Motor neuron (in vitro differentiated cells): ENCODE measurements at regions not wholly inside any gene's neighbourhood (a gene's known extent, or its start where the extent isn't known, plus 50 kb on each side); places are given as distances from the start of the nearest gene placed in this dataset.

Experiments
- ATAC-seq, 8 experiments: fragments of 200-7000 bp; cut with Tn5 transposase; replicated peaks in 6 of 8; 2 replicates each; pipeline ENCODE4 v1.8.0; 2021; ENCODE audit warnings: mild to moderate bottlenecking in 8 of 8, moderate library complexity in 8 of 8
- H3K27ac ChIP-seq, 2 donors: fragments of 250-450 bp; sonication (Bioruptor Pico); 2 replicates each; pipeline ENCODE4 v1.9.0; 2021; ENCODE audit warnings: antibody characterized with exemption in 2 of 2, mild to moderate bottlenecking in 2 of 2, moderate library complexity in 1 of 2
- H3K4me1 ChIP-seq, 2 donors: fragments of 250-450 bp; sonication (Bioruptor Pico); replicated peaks in 1 of 2; 2 replicates each; pipeline ENCODE4 v1.6.1; 2021; ENCODE audit warnings: antibody characterized with exemption in 2 of 2, mild to moderate bottlenecking in 2 of 2, moderate library complexity in 1 of 2
- H3K4me3 ChIP-seq, 5 donors: fragments of 250-450 bp; sonication (Bioruptor Pico); 2 replicates each; pipeline ENCODE4 v1.9.0; 2021; ENCODE audit warnings: antibody characterized with exemption in 5 of 5, mild to moderate bottlenecking in 5 of 5, moderate library complexity in 4 of 5
- WGBS, 10 experiments: fragments of 450-650 bp; shearing (Covaris generic); methylation state at CpG; one replicate each; pipeline ENCODE4 v1.0.0; 2022; 5-methylcytosine and 5-hydroxymethylcytosine counted together
- in situ Hi-C, 9 experiments: fragments of 400-800 bp; cut with MboI; loops; one replicate each; pipeline ENCODE4 v1.15.0; 2021; ENCODE audit warnings: low sequenced_read_pairs in 9 of 9, low pct_unique_long_range_greater_than_20kb in 2 of 9; ENCODE audit not compliant: unreplicated experiment in 9 of 9

DNA sequence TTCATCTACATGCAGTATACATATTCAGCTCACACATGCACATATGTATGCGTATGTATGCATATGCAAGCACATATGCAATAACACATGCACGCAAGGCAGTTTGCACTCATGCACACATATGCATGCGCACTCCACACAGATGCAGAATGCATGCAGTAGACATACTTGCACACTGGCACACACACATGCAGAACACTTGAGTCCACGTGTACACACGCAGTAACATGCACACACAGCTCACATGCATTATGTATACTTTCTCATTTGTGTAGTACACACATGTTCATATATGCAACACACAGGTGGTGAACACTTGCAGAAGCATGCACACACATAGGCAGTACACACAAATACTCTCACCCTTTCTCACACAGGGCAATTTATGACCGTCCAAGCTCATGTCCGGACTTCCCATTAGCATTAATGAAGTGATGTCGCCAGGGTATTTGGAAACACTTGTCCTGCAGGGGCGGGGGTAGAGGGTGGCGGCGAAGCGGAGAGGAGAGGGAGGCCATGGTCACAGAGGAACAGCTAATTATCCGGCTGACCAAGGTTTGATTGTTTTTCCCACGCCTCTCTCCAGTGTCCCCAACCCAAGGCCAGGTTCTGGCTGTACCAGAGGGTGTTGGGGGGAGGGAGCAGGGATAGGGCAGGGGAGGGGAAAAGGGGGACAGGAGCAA, 91.3 kb downstream of the VEGFA start:
- WGBS, 10 experiments: 40 to 100% (median 54%) methylated on average over 1 to 5 of the region's 14 CpGs; no CpG with 5 or more reads in 3 of the 10 experiments
- H3K4me1 ChIP-seq: peaks cover 56 to 65% of the 10 kb centered on the region in 2 donors
- in situ Hi-C loops: no loop called here
- ATAC-seq: peak in 5 of 8 experiments; percentile 40 to 56 (median 46)
- H3K27ac ChIP-seq: no peak overlapping the region
- no peak overlapping the region for H3K4me3 ChIP-seq

DNA sequence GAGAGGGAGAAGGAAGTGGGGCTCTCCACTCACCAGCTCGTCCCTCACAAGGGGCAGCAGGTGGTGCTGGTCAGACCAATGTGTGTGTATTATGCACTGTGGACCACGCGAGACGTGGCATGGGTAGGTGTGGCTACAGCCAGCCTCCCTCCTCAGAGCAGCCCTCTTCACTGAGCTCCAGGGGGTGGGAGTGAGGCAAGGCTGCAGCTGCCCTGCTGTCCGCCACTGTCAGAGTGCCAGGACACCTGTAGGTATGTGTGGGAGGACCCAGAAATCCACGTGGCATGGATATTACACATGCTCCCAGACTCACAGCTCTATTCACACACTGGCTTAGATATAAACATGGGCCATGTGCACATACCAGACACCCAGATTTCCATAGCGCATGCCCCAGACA, 90.3 kb downstream of the VEGFA start:
- in situ Hi-C loops: no loop called here
- no peak overlapping the region for H3K4me3 ChIP-seq
- ATAC-seq: peak in 6 of 8 experiments; percentile 37 to 79 (median 64)
- 40 to 100% (median 75%) methylated on average over 1 to 7 of the region's 7 CpGs; no CpG with 5 or more reads in 3 of the 10 experiments for WGBS, 10 experiments
- peaks cover 45 to 54% of the 10 kb centered on the region in 2 donors for H3K4me1 ChIP-seq
- peak overlapping the region in 1 of 2 donors; percentile 20 for H3K27ac ChIP-seq

DNA sequence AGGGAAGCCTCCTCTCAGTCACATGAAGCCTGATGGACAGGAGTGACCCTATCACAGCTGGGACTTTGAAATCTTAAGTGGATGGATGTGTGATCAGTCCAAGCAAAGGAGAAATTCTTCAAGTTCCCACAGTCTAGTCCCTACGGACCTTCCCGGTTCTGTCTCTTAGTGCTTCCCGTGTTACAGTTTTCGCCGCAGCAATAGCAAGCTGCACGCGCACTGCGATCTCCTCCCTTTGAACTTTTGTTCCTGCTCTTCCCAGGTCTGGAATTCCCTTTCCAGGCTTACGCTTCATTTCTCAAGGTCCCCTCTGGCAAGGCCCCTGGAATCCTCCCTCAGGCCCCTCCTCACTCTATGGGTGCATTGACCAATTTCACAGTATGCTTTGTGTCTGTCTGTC, 89.2 kb downstream of the VEGFA start:
- in situ Hi-C loops: no loop called here
- no peak overlapping the region for H3K4me3 ChIP-seq
- WGBS, 10 experiments: 88 to 100% (median 100%) methylated on average over 1 to 9 of the region's 9 CpGs; no CpG with 5 or more reads in 3 of the 10 experiments
- ATAC-seq: no peak
- H3K4me1 ChIP-seq: peaks cover 41 to 48% of the 10 kb centered on the region in 2 donors
- H3K27ac ChIP-seq: peak overlapping the region in 1 of 2 donors; percentile 3

DNA sequence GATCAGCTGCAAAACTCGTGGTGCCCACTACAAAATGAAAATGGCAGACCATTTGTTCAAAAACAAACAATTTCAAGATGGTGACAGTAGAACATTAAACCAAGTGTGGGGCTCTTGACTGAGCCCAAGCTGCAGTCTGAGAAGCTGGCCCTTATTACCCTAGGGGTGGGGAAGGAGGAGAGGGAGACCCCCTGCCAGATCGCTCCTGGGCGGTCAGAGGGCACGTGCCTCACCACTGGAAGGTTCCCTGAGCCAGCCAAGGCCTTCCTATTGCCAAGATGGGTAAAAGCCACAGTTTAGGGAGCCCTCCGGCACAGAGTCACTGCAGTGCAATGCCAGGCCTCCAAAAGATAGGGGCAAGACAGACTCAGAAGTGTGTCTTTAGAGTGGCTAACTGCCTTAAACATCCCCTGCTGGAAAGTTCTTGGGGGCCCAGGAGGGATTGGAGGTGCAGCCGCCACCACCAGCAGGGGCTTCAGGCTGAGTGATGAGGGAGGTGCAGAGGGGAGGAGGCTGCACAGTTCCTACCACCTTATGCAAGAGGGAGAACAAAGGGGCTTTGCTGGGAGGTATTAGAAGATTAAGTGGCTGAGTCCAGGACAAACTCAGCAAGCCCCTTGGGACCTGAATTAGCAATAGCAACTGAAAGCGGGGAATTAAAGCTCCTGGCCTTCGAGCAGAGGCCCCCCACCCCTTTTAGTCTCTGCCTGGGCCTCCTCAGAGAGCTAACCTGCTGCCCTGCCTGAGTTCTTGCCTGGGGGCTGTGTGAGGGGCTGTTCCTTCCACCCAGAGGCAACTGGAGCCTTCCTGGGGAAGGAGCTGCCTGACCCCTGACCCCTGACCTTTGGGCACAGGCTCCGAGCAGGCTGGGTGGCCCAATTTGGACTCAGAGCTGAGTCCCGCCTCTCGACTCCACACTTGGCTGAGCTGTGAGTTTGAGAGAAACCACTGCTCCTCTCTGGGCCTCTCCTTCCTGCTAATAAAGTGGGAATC, 88.4 kb downstream of the VEGFA start:
- in situ Hi-C loops: no loop called here
- 32 to 100% (median 69%) methylated on average over 1 to 5 of the region's 11 CpGs; no CpG with 5 or more reads in 2 of the 10 experiments for WGBS, 10 experiments

DNA sequence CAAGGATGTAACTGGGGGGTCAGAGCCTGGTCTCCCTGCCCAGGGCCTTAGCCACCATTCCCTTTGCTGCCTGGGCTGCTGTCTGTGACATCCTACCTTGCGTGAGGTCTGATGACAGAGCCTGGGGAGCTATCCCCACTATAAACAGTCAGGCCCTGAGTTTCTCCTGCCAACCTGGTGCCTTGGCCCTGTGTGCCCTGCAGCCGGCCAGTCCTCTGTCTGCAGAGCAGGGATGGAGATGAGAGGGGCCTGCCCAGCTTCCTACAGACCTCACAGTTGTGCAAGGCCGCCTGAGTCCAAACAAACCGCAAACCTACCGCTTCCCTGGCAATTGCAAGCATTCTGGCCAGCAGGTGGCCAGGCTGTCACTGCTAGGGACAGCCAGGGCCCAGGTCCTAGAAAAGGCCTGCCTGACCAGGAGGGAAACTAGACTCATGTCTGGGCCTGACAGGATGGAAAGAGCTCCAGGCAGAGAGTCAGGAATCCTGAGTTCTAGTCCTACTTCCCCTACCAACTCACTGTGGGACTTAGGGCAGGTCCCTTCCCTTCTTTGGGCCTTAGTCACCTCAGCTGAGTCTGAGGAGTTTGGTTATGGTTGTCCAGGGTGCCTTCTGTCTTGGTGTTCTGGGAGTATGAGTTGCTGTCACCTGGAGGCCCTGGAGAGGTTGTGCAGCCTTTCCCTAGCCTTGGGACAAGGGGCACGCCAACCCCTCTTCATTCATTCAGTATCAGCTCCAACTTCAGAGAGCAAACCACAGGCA, 86.2 kb downstream of the VEGFA start:
- Histone ChIP-seq H3K4me3 (no peak overlapping the region), H3K27ac (no peak overlapping the region), H3K4me1 (peaks cover 39 to 45% of the 10 kb centered on the region in 2 donors)
- in situ Hi-C loops: no loop called here
- 40 to 86% (median 61%) methylated on average over 1 to 6 of the region's 6 CpGs; no CpG with 5 or more reads in 5 of the 10 experiments for WGBS, 10 experiments
- ATAC-seq: peak; percentile 22 to 53 (median 34)

More for the DNA sequence above, 88.4 kb downstream of the VEGFA start:
- Histone ChIP-seq H3K4me1 (peaks cover 45 to 53% of the 10 kb centered on the region in 2 donors), H3K4me3 (no peak overlapping the region), H3K27ac (no peak overlapping the region)
- ATAC-seq: peak in 4 of 8 experiments; percentile 34 to 70 (median 58)

DNA sequence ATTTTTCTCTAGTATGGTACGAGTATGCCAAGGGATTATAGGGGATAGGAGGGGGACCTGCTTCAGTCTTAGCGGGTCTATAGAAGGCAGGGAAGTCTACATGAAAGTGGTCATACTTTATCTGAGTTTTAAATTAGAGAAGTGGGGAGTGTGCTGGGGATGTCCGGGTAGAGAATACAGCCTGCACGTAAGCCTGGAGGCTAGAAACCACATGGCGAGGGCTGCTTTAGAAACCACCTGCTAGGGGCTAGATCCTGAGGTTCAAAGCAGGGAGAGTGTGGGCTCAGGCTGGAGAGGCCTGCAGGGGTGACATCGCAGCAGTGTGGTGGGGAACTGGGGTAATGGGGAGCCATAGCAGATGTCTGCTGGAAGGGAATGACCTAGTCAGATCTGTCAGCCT, 85.2 kb downstream of the VEGFA start:
- in situ Hi-C loops: no loop called here
- peaks cover 33 to 39% of the 10 kb centered on the region in 2 donors for H3K4me1 ChIP-seq
- H3K27ac ChIP-seq: no peak overlapping the region
- no peak for ATAC-seq
- H3K4me3 ChIP-seq: no peak overlapping the region
- WGBS, 10 experiments: 80 to 100% (median 93%) methylated on average over 1 to 5 of the region's 6 CpGs; no CpG with 5 or more reads in 1 of the 10 experiments

DNA sequence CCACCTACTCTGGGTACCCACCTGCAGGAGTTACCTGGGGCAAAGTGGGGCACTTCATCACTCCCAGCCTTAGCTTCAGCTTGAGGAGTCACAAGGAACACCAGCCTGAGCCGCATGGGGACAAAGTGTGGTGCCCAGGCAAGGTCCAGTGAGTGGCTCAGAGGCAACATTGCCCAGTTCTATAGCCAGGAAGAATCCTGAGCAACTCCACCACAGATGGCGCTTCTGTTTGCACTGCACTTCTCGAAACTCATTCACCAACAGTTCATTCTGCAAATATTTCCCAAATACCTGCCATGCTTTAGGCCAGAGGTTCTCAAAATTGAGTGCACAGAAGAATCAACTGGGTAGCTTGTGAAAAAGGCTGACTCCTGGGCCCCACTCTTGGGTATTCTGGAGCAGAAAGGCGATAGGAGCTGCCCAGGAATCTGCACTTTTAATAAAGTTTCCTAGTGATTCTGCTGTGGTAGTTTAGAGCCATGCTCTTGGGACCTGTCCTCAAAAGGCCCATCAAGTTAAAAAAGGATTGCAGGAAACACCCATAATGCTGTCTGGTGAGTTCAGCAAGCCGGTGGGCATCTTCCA, 83.1 kb downstream of the VEGFA start:
- Histone ChIP-seq H3K27ac (no peak overlapping the region), H3K4me1 (peaks cover 12 to 18% of the 10 kb centered on the region in 2 donors), H3K4me3 (no peak overlapping the region)
- ATAC-seq: no peak
- WGBS, 10 experiments: 76 to 100% (median 89%) methylated on average over 1 to 4 of the region's 5 CpGs; no CpG with 5 or more reads in 2 of the 10 experiments
- in situ Hi-C loops: no loop called here

DNA sequence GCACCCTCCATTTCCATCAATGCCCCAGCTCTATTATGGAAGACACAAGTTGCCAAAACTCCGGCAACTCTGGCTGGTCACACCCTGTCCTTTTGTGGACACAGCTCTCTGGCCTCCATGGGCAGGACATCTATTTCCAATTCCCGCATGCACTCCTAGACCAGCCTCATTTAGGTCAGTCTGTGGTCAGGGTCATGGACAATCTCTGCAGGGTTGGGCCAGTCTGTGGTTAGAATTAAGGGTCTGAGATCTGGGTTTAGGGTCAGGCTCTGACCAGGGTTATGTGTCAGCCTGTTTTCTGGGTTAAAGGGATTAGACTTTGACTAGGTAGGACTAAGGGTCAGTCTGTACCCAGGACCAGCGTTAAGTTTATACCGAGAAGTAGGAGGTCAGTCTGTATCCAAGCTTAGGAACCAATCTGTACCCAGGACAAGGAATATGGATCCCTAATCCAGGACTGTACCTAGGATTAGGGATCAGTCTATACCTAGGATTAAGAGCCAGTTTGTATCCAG, 82.4 kb downstream of the VEGFA start:
- peak in 1 of 8 experiments; percentile 11 for ATAC-seq
- Histone ChIP-seq H3K4me1 (peaks cover 12 to 13% of the 10 kb centered on the region in 2 donors), H3K27ac (no peak overlapping the region), H3K4me3 (no peak overlapping the region)
- in situ Hi-C loops: no loop called here
- WGBS, 10 experiments: 90 to 100% (median 100%) methylated on average over 1 to 4 of the region's 4 CpGs; no CpG with 5 or more reads in 3 of the 10 experiments

DNA sequence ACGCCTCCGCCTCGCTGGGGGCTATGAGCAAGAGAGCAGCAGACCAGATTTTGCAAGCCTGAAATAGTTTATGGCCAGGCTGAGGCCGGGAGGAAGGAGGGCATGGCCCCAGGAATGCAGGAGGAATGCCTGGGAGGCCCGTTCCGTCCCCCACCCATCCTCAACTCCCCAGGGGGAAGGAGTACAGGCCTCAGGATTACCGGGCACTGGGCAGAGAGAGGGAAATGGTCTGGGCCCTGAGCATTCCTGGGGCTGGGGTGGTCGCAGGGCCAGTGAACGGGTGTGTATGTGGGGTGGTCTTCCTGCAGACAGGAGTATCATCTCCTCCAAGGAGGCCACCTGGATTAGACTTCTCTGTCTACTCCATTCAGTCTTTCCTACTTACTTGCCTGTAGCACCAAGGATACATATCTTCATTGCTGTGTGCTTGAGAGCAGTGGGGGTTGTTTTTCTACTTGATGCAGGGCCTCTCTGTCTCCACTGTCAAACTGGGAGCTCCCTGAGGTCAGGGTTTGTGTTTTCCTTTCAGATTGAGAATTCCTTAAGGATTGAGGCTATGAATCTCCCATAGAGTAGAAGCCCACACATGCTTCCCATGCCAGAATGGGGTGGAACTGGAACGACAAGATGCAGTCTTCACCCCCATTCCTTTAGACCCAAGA, 81.3 kb downstream of the VEGFA start:
- WGBS, 10 experiments: 50 to 97% (median 80%) methylated on average over 3 to 7 of the region's 10 CpGs; no CpG with 5 or more reads in 3 of the 10 experiments
- ATAC-seq: peak in 3 of 8 experiments; percentile 62 to 73 (median 72)
- Histone ChIP-seq H3K27ac (no peak overlapping the region), H3K4me3 (no peak overlapping the region), H3K4me1 (peaks cover 9 to 12% of the 10 kb centered on the region in 2 donors)
- in situ Hi-C loops: no loop called here

DNA sequence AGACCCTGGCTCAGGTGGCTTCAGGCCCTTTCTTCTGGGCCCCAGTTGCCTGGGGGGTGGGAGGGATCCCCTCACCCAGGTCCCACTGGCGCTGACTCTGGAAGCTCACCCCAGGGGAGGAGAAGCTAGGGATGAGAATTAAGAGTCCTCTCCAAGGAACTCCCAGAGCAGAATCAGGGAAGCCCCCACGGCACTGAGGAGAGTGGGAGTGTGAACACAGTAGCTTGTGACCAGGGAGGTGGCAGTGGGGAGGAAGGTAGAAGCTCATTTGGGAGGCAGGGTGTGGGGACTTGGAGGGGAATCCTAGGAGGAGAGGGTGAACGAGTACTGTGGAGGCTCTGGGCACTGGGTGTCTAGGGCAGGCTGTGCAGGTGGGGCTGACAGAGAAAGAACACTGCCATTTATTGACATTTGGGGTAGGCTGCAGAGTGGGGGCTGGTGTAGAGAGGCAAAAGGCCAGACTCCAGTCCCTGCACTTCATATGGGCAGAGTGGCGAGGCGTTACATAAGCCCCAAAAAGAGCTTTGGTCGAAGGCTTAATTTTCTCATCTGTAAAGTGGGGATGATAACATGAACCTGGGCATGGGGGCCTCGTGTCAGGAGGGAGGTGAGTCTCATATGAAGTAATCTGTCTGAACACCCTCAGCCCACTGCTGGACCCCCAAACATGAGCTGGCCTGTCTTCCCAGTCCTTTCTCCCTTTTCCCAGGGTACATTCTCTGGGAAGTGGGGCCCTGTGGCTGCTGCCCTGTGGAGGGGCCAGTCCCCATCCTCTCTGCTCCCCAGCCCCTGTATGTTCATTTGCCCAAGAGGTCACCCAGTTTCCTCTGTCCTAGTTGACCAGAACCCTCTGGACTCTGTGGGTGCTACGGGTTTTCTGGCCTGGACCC, 80.5 kb downstream of the VEGFA start:
- in situ Hi-C loops: no loop called here

DNA sequence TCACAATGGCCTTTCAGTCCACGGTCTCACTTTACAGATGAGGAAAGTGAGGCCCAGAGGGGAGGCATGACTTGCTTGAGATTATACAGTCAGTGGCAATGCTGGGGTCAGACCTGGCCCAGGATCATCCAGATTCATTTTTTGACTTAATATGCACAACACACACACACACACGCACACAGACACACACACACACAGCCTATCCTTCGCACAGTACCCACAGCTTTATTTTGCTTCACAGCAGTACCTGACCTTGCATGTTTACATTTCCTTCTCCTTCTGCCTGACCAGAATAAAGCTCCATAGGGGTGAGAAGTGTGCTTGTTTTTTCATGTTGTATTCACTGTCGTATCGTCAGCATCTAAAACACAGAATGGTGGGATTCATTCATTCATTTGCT, 79.8 kb downstream of the VEGFA start:
- peaks cover 9 to 12% of the 10 kb centered on the region in 2 donors for H3K4me1 ChIP-seq
- in situ Hi-C loops: no loop called here
- WGBS, 10 experiments: 56 to 100% (median 75%) methylated on average over 1 to 4 of the region's 5 CpGs; no CpG with 5 or more reads in 3 of the 10 experiments

More for the DNA sequence above, 80.5 kb downstream of the VEGFA start:
- Histone ChIP-seq H3K27ac (no peak overlapping the region), H3K4me3 (no peak overlapping the region), H3K4me1 (peaks cover 9 to 12% of the 10 kb centered on the region in 2 donors)
- no peak for ATAC-seq
- WGBS, 10 experiments: 80 to 100% (median 96%) methylated on average over 1 to 4 of the region's 8 CpGs; no CpG with 5 or more reads in 4 of the 10 experiments

More for the DNA sequence above, 79.8 kb downstream of the VEGFA start:
- peak in 1 of 8 experiments; percentile 15 for ATAC-seq
- H3K4me3 ChIP-seq: no peak overlapping the region
- H3K27ac ChIP-seq: no peak overlapping the region
